GM11168 (cell line): ENCODE measurements at regions not wholly inside any gene's neighbourhood (a gene's known extent, or its start where the extent isn't known, plus 50 kb on each side); places are given as distances from the start of the nearest gene placed in this dataset.

ENCODE experiments used
- in situ Hi-C: fragments of 300-500 bp; cut with MboI; formaldehyde crosslinking; loops from one replicate; pipeline ENCODE4 v1.12.0; 2022; ENCODE audit warnings: low sequenced_read_pairs; ENCODE audit not compliant: unreplicated experiment

DNA sequence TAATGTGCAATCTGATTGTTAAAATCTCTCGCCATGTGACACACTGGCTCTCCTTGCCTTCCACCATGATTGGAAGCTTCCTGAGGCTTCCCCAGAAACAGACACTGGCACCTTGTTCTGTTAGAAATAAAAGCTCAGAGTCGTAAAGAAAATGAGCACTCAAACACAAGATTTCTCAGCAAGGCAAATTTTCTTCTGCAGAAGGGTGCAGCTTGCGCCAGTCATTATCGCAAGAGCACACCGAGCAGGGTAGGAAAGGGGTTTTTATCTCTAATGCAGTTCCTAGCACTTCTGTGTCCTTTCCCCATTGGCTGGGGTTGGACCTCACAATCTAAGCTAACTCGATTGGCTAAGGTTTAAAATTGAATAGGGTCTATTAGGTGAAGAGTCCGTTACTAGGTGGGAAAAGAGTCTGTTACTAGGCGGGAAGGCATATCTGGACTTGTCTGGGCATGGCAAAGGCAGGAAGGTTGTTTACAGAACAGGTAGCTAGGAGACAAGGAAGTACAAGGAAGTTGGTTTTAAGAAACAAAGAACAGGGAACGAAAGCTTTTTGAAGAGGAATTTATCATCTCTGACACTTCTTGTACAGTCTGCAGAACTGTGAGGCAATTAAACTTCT lies 62.6 kb upstream of the BICD1 start:
- in situ Hi-C loops = no loop called here

DNA sequence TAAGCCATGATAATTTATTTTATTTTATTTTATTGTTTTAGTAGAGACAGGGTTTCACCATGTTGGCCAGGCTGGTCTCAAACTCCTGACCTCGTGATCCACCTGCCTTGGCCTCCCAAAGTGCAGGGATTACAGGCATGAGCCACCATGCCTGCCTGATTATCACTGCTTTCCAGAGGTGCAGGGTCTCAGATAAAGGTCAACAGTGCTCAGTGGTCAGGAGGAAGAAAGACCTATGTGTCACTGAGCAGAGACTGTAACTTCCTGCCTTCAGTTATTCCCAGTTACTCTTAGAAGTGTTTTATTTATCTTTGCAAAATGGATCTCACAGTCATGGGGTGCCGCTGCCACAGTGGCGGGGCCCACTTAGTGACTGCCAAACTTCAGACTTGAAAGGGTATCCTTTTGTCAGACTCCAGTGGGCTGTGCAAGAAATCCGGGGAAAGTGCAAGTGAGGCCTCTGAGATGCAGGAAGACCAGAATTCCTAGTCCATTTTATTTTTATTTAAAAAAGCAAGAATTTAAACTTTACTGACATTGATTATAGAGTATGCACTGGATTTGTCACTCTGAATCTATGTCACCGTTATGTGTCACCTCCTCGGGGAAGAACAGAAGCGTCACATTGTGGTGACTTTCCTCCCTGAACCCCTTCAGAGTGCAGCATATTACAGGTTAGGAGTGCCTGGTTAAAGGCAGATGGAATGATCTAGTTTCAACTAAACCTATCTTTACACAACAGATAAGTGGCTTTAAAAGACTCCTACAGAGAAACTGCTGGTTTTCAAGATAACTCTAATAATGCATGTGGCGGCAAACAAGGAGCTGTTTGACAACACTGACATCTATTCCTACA lies 59.1 kb upstream of the BICD1 start:
- in situ Hi-C loops = no loop called here

DNA sequence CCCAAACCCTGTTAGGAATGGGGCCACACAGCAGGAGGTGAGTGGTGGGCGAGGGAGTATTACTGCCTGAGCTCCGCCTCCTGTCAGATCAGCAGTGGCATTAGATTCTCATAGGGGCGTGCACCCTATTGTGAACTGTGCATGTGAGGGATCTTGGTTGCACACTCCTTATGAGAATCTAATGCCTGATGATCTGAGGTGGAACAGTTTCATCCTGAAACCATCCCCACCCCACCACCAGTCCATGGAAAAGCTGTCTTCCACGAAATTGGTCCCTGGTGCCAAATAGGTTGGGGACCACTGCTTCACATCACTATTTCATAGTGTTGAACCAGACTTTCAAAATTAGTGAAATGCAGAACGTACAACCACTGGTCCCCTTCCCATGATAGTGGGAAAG lies 57.9 kb upstream of the BICD1 start:
- in situ Hi-C loops = no loop called here

DNA sequence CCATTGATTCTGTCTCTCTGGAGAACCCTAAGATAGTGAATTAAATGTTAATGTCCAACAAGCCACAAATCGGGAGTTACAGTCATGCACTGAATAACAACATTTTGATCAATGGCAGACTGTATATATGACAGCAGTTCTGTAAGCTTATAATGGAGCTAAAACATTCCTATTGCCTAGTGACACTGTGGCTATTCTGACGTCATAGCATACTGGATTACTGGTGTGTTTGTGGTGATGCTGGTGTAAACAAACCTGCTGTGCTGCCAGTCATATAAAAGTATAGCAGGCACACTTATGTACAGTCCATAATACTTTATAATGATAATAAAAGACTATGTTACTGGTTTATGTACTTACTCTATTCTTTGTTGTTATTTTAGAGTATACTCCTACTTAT lies 56.7 kb upstream of the BICD1 start:
- in situ Hi-C loops = loop anchor here (10.0 kb wide), 1 partner anchor 365 kb away; no protein-coding TSS in a partner anchor

DNA sequence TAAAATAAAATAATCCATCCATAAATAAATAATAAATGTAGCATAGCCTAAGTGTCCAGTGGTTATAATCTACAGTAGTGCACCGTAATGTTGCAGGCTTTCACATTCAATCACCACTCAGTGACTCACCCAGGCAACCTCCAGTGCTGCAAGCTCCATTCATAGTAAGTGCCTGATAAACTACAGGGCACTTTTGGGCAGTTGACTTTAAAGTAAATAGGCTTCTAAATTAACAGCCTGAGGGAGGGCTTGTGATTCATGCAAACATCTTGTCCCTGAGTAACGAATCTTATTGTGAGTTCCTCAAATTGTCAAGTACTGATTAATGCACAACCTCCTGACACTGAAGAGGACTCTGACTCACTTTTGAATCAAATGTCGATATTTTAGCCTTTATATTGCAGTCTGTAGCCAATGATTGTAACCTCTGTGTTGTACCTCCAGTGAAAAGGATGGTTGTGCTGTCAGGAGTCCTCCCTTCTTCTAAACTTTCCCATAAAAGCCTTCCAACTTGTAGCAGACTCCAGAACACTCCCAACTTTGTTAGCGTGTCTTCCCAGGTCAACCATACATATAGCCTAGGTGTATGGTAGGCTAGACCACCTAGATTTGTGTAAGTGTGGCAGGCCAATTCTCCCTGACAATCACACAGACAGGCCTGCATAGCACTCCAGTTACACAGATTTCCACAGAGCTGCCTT lies 55.0 kb upstream of the BICD1 start:
- in situ Hi-C loops = loop anchor here (10.0 kb wide), 1 partner anchor 367 kb away; no protein-coding TSS in a partner anchor

DNA sequence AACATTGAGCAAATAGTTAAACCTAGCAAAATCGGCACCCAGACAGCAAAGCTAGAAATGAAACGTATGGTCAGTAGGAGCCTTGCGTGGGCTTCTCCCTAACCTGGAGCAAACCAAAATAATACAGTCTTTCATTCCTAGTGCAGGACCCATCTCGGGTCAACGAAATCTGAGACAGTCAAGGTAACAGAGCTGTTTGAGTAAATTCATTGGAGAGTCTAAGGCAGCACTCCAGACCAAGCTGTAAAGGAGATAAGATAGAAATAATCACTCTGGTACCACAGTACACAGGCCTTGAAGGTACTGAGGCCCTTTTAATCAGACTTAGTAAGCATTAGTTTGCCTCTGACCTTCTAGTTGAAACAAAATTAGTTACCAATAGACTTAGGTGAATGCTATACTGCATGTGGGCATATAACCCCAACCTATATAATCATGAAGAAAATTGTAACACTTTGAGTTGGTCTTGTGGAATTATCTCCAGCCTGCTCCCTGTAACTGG lies 54.4 kb upstream of the BICD1 start:
- in situ Hi-C loops = loop anchor here (10.0 kb wide), 1 partner anchor 367 kb away; no protein-coding TSS in a partner anchor

DNA sequence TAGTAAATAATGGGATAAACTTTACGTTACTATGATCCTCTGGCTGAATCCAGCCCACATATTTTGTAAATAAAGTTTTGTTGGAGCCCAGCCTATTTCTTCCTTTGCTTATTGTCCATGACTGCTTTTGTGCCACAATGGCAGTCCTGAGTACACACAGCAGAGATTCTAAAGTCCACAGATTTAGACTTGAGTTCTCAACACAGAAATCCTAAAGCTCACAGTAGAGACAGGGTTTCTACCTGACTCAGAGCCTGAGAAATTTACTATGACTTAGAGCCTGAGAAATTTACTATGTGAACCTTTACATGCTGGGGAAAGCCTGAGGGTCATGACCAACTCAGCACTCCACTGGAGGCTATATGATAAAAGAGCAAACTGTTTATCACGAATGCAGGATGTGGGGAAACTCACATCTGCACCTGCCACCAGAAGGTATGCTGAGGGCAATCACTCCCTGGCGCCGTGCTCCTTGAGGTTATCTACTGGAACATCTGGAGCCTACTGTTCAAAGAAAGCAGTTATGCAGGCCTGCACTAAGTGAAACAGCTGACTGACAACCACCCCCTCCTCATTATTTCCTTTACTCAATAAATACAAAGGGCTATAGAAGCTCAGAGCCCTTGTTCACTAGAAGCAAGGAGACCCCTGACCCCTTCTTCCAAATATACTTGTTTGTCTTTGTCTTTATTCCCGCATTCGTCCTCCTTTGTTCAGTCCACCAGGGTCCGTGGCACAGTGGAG lies 52.6 kb upstream of the BICD1 start:
- in situ Hi-C loops = loop anchor here (10.0 kb wide), 1 partner anchor 369 kb away; no protein-coding TSS in a partner anchor
